RWPE1 (cell line): ENCODE measurements at regions not wholly inside any gene's neighbourhood (a gene's known extent, or its start where the extent isn't known, plus 50 kb on each side); places are given as distances from the start of the nearest gene placed in this dataset.

ENCODE experiments used
- CTCF ChIA-PET: fragments of 350-600 bp; sonication (Branson Sonifier 250); formaldehyde crosslinking; extraction: SDS; loops from one replicate; lab custom pipeline; 2021; lab: Yijun Ruan, JAX
- POLR2A ChIA-PET: fragments of 400-600 bp; formaldehyde crosslinking; extraction: SDS; loops from one replicate; lab custom pipeline; 2020; ENCODE audit warnings: antibody characterized with exemption; ENCODE audit not compliant: low non-redundant PET; lab: Yijun Ruan, JAX
- DNase-seq: peaks from one replicate; pipeline ENCODE4 v3.0.0; 2012; ENCODE audit warnings: low spot score
- H3K27ac ChIP-seq: fragments of 450-650 bp; 2 replicates; pipeline ENCODE4 v1.5.1; 2017
- CTCF ChIP-seq: fragments of 450-650 bp; conservative IDR thresholded peaks from 2 replicates; pipeline ENCODE4 v1.5.1; 2017; ENCODE audit warnings: low read depth, mild to moderate bottlenecking

GRCh38 chrX:39705290-39705689 is 392.5 kb downstream of the BCOR start:
- H3K27ac ChIP-seq = no peak overlapping the region
- CTCF ChIA-PET = interaction anchor here (1.0 kb wide), 1 partner anchor 17 kb away, joined by 3 read pairs; no protein-coding TSS in a partner anchor
- peak; percentile 55 for DNase-seq
- POLR2A ChIA-PET = interaction anchor here (0.5 to 0.6 kb wide), 3 partner anchors 22 to 471 kb away, joined by 3 to 4 read pairs (median 3); no protein-coding TSS in a partner anchor
- peak; percentile 58 for TF ChIP-seq CTCF

- DNase-seq = no peak
- no peak for TF ChIP-seq CTCF
- ChIA-PET POLR2A (no interaction called here), CTCF (no interaction called here)
- no peak overlapping the region for H3K27ac ChIP-seq
Observed at GRCh38 chrX:39709364-39709763, 388.4 kb downstream of the BCOR start.

- TF ChIP-seq CTCF = no peak
- no peak overlapping the region for H3K27ac ChIP-seq
- DNase-seq = no peak
- ChIA-PET POLR2A (no interaction called here), CTCF (no interaction called here)
Observed at GRCh38 chrX:39709812-39710211, 387.9 kb downstream of the BCOR start.

- no peak overlapping the region for H3K27ac ChIP-seq
- no peak for DNase-seq
- POLR2A ChIA-PET = no interaction called here
- TF ChIP-seq CTCF = no peak
- CTCF ChIA-PET = no interaction called here
Observed at GRCh38 chrX:39710776-39711175, 387.0 kb downstream of the BCOR start.

GRCh38 chrX:39714471-39714870 is 383.3 kb downstream of the BCOR start:
- no peak overlapping the region for H3K27ac ChIP-seq
- CTCF ChIA-PET = no interaction called here
- no peak for DNase-seq
- TF ChIP-seq CTCF = no peak
- POLR2A ChIA-PET = no interaction called here

- POLR2A ChIA-PET = no interaction called here
Observed at GRCh38 chrX:39716401-39716800, 381.4 kb downstream of the BCOR start.

More at GRCh38 chrX:39716401-39716800, 381.4 kb downstream of the BCOR start:
- no peak for DNase-seq
- CTCF ChIA-PET = no interaction called here
- H3K27ac ChIP-seq = no peak overlapping the region
- TF ChIP-seq CTCF = no peak
